Fibroblast of the aortic adventitia (primary cell): ENCODE measurements at regions not wholly inside any gene's neighbourhood (a gene's known extent, or its start where the extent isn't known, plus 50 kb on each side); places are given as distances from the start of the nearest gene placed in this dataset.
A peak's percentile ranks its signal among the peaks of the same experiment; 100 is the strongest.

Experiments used
- DNase-seq: peaks from one replicate; pipeline ENCODE4 v3.0.0-alpha.2; 2010; ENCODE audit warnings: low read depth
- H3K4me3 ChIP-seq: 2 replicates; pipeline ENCODE4 v1.5.1; 2011; ENCODE audit warnings: low read depth, mild to moderate bottlenecking, control low read depth, low read length, moderate library complexity
- TF ChIP-seq, protein P1 (sequence below): IDR thresholded peaks from 2 replicates; pipeline ENCODE4 v1.5.1; 2011; ENCODE audit warnings: mild to moderate bottlenecking, low read length, control low read depth, inconsistent platforms; ENCODE audit not compliant: insufficient read depth

DNA sequence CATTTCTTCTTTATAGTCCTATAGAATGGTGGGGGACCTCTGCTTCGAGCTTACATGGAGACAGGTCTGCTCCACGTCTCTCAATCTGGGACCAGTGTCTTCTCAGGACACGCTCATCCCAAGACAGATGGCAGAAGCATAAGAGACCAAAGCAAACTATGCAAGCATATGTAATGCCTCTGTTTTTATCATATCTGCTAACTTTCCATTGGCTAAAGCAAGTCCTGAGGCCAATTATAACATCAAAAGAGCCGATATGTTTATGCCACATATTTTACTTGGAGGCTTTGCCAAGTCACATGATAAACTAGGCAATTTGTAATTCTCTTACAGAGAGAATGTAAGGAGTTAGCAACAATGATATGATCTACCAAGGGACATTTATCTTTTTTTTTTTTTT is 102.6 kb upstream of the NRBF2 start:
- TF ChIP-seq, protein P1, sequence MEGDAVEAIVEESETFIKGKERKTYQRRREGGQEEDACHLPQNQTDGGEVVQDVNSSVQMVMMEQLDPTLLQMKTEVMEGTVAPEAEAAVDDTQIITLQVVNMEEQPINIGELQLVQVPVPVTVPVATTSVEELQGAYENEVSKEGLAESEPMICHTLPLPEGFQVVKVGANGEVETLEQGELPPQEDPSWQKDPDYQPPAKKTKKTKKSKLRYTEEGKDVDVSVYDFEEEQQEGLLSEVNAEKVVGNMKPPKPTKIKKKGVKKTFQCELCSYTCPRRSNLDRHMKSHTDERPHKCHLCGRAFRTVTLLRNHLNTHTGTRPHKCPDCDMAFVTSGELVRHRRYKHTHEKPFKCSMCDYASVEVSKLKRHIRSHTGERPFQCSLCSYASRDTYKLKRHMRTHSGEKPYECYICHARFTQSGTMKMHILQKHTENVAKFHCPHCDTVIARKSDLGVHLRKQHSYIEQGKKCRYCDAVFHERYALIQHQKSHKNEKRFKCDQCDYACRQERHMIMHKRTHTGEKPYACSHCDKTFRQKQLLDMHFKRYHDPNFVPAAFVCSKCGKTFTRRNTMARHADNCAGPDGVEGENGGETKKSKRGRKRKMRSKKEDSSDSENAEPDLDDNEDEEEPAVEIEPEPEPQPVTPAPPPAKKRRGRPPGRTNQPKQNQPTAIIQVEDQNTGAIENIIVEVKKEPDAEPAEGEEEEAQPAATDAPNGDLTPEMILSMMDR: no peak
- no peak overlapping the region for H3K4me3 ChIP-seq
- peak; percentile 3 for DNase-seq

DNA sequence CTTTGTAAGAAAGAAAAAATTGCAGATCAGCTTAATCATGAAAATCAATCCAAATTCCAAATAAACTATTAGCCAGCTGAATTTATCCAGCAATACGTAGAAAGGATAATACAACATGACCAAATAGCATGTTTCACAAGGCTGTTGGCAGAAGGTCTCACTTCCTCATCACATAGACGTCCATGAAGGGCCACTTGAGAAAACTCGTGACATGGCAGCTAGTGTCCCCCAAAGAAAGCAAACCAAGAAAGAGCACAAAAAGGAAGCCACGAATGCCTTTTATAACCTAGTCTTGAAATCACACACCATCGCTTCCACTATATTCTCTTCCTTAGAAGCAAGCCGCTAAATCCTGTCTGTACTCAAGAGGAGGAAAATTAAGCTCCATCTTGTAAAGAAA is 105.6 kb upstream of the NRBF2 start:
- TF ChIP-seq, protein P1: no peak
- no peak for DNase-seq
- H3K4me3 ChIP-seq: no peak overlapping the region

DNA sequence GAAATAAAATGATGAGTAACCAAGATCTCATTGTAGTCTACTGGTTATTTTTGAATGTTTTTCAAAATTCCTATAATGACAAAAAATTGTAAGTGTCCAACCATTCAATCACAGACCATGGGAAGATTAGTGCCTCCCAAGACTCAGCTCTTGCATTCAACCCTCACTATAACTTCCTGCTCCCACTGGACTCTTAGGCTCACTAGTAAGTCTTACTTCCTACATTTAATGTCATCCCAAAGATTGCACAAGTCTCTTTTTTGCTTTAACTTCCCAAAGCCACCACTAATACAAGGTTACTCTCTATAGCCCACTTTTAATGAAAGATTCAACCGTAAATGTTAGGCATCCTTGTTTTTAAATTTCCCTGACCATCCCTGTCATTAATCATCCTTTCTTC is 111.9 kb upstream of the NRBF2 start:
- no peak overlapping the region for H3K4me3 ChIP-seq
- no peak for DNase-seq
- TF ChIP-seq, protein P1: no peak

DNA sequence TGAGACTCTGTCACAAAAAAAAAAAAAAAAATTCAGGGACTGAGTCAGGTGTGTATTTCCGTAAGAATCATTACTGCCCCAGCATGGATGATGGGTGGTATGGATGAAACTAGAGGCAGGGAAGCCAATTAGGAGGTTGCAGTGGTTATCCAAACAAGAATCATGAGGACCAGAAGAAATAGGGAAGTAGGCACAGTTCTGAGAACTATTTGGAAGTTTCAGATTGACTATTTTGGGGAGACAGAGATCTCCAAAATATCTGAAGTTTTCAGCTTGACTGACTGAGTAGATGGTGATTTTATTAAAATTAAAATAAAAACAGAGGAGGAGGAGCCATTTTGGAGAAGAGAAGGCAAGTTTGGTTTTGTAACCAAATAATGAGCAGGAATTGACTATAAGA is 119.4 kb upstream of the NRBF2 start:
- no peak overlapping the region for H3K4me3 ChIP-seq
- no peak for DNase-seq
- TF ChIP-seq, protein P1: no peak

DNA sequence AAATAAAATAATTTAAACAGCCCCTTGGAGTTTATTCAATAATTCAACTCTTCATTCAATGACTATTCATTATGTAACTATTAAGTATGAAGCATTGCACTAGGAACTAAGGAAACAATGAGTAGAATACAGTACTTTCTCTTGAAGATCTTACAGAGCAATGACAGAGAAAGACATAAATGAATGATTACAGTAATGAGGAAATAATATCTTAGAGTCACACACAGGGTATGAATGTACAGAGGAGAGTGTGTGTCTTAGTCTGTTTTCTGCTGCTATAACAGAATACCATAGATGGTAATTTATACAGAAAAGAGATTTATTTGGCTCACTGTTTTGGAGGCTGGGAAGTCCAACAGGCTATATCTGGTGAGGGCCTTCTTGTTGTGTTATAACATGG is 120.5 kb upstream of the NRBF2 start:
- no peak overlapping the region for H3K4me3 ChIP-seq
- TF ChIP-seq, protein P1: no peak
- no peak for DNase-seq

DNA sequence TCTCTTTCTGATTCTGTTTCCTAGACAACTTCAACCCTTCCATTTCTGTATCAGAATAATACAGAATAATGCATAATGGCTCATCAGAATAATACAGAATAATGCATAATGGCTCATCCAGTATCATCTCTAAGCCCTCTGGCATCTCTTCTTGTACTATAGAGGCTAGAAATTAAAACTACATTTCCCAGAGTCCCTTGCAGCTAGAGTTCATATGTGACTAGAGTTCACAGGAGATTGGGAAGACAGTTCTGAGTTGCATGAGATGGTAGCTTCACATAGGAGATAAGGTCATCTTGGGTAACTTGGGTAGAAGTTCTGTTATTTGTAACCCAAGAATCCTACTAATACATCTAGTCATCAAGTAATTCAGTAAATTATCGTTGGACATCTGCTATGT is 122.9 kb upstream of the NRBF2 start:
- no peak overlapping the region for H3K4me3 ChIP-seq
- no peak for DNase-seq
- TF ChIP-seq, protein P1: no peak

DNA sequence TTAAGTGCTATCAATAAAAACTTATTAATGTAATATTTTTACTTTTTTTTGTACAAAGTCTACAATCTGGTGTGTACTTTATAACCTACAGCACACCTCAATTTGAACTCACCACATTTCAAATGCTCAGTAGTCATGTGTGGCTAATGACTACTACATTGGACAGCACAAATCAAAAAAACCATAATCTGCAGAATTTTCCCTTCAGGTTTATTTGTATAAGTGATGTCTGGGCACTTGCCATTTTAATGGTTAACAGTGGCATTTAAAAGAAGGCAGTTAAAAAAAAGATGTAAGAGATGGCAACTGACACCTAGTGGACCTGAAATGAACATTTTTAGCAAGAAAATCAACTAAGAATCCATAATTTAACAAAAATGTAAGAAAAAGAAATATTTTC is 124.6 kb upstream of the NRBF2 start:
- peak; percentile 15 for DNase-seq
- TF ChIP-seq, protein P1: no peak
- H3K4me3 ChIP-seq: no peak overlapping the region
